CD4-positive, alpha-beta T cell (primary cell): ENCODE measurements at regions not wholly inside any gene's neighbourhood (a gene's known extent, or its start where the extent isn't known, plus 50 kb on each side); places are given as distances from the start of the nearest gene placed in this dataset.

Experiments
- ATAC-seq: fragments of 200-7000 bp; cut with Tn5 transposase; one replicate; pipeline ENCODE4 v1.10.0; 2022; ENCODE audit warnings: mild to moderate bottlenecking; ENCODE audit not compliant: poor library complexity
- CTCF ChIA-PET: fragments of 350-600 bp; sonication (Branson Sonifier 250); formaldehyde crosslinking; loops from one replicate; lab custom pipeline; 2021; ENCODE audit warnings: antibody characterized with exemption, inconsistent platforms; lab: Charles Lee
- POLR2A ChIA-PET: fragments of 350-600 bp; sonication (Branson Sonifier 250); formaldehyde crosslinking; loops from one replicate; lab custom pipeline; 2021; ENCODE audit warnings: antibody characterized with exemption, inconsistent platforms; lab: Charles Lee
- DNase-seq, 14 experiments: peaks; one replicate each; pipeline ENCODE4 v3.0.0-alpha.2; 2013 to 2020; ENCODE audit warnings: mixed read lengths in 2 of 14
- H3K27ac ChIP-seq, 2 donors: one replicate each; pipeline versions ENCODE4 v1.5.1 to v1.7.0; 2013; ENCODE audit warnings: low read length in 2 of 2, low read depth in 1 of 2, mild to moderate bottlenecking in 1 of 2
- H3K27me3 ChIP-seq, 2 experiments: 1 replicate in 1 of 2; 2 replicates in 1 of 2; pipeline versions ENCODE4 v1.6.1 to v1.7.0; 2013; ENCODE audit warnings: low read length in 2 of 2, control low read depth in 1 of 2, mild to moderate bottlenecking in 1 of 2, moderate library complexity in 1 of 2; ENCODE audit not compliant: insufficient read depth in 2 of 2, control insufficient read depth in 1 of 2
- H3K36me3 ChIP-seq: one replicate; pipeline ENCODE4 v1.6.1; 2013; ENCODE audit warnings: low read length, control low read depth; ENCODE audit not compliant: insufficient read depth
- H3K4me1 ChIP-seq: one replicate; pipeline ENCODE4 v1.6.1; 2013; ENCODE audit warnings: low read length, control low read depth; ENCODE audit not compliant: insufficient read depth
- H3K4me3 ChIP-seq: one replicate; pipeline ENCODE4 v1.5.1; 2013; ENCODE audit warnings: mild to moderate bottlenecking, low read length, moderate library complexity
- H3K9me3 ChIP-seq, 2 experiments: 1 replicate in 1 of 2; 2 replicates in 1 of 2; pipeline versions ENCODE4 v1.6.1 to v1.7.0; 2013; ENCODE audit warnings: low read length in 2 of 2, mild to moderate bottlenecking in 2 of 2, control low read depth in 1 of 2, moderate library complexity in 1 of 2; ENCODE audit not compliant: control insufficient read depth in 1 of 2, insufficient read depth in 1 of 2
- H3K27ac Mint-ChIP-seq: one replicate; pipeline ENCODE4 v1.8.0; 2020; ENCODE audit warnings: mixed read lengths
- H3K27me3 Mint-ChIP-seq: one replicate; pipeline ENCODE4 v1.8.0; 2021; ENCODE audit warnings: mixed read lengths
- H3K36me3 Mint-ChIP-seq: one replicate; pipeline ENCODE4 v1.8.0; 2021; ENCODE audit warnings: low read depth, mixed read lengths
- H3K4me1 Mint-ChIP-seq: one replicate; pipeline ENCODE4 v1.8.0; 2021; ENCODE audit warnings: low read depth, mixed read lengths
- H3K4me3 Mint-ChIP-seq: one replicate; pipeline ENCODE4 v1.8.0; 2020; ENCODE audit warnings: mild to moderate bottlenecking, mixed read lengths
- H3K9me3 Mint-ChIP-seq: one replicate; pipeline ENCODE4 v1.8.0; 2020; ENCODE audit warnings: mixed read lengths
- intact Hi-C, 2 experiments: fragments of 100-400 bp; cut with DNase I in 1 of 2; cut with micrococcal nuclease in 1 of 2; formaldehyde crosslinking; loops; one replicate each; pipeline versions ENCODE4 v1.15.1 to v1.9.0; 2023 to 2025; cut with DNase I, micrococcal nuclease
- TF ChIP-seq, protein P1 (sequence below): fragments of 200-600 bp; IDR thresholded peaks from one replicate; pipeline ENCODE4 v1.8.0; 2022; ENCODE audit warnings: antibody characterized with exemption, mild to moderate bottlenecking

DNA sequence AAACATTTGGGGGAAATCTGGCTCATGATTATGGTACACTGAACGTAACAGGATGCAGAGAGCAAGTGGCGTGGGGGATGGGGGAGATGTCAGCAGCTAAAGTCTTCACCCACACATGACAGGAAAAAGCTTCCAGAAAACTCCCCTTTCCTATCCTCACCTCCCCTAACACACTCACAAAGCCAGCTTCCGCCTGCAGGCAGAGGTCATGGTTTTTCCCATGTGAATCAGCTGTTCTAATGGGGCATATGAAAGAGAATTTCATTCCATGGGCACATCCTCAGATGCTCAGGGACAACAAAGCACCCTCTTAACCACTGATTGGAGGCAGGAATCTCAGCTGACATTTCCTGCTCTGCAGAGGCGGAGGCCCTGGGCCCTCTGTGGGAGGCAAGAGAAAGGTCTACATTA is 129.1 kb downstream of the TSN start:
- peaks cover 0 to 5% of the 10 kb centered on the region in 2 experiments for H3K27me3 ChIP-seq
- peaks cover 22% of the 10 kb centered on the region for H3K27me3 Mint-ChIP-seq
- DNase-seq (no peak), ATAC-seq (no peak)
- no peaks in the 10 kb centered on the region for H3K9me3 ChIP-seq
- TF ChIP-seq, protein P1, sequence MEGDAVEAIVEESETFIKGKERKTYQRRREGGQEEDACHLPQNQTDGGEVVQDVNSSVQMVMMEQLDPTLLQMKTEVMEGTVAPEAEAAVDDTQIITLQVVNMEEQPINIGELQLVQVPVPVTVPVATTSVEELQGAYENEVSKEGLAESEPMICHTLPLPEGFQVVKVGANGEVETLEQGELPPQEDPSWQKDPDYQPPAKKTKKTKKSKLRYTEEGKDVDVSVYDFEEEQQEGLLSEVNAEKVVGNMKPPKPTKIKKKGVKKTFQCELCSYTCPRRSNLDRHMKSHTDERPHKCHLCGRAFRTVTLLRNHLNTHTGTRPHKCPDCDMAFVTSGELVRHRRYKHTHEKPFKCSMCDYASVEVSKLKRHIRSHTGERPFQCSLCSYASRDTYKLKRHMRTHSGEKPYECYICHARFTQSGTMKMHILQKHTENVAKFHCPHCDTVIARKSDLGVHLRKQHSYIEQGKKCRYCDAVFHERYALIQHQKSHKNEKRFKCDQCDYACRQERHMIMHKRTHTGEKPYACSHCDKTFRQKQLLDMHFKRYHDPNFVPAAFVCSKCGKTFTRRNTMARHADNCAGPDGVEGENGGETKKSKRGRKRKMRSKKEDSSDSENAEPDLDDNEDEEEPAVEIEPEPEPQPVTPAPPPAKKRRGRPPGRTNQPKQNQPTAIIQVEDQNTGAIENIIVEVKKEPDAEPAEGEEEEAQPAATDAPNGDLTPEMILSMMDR, result no peak
- H3K27ac Mint-ChIP-seq, result no peak overlapping the region
- H3K4me3 ChIP-seq, result no peak overlapping the region
- no peaks in the 10 kb centered on the region for H3K4me1 Mint-ChIP-seq
- no peaks in the 10 kb centered on the region for H3K36me3 ChIP-seq
- H3K36me3 Mint-ChIP-seq, result no peaks in the 10 kb centered on the region
- intact Hi-C loops, result no loop called here
- no peak overlapping the region for H3K4me3 Mint-ChIP-seq
- ChIA-PET POLR2A (no interaction called here), CTCF (no interaction called here)
- no peak overlapping the region for H3K27ac ChIP-seq
- H3K9me3 Mint-ChIP-seq, result no peaks in the 10 kb centered on the region
- no peaks in the 10 kb centered on the region for H3K4me1 ChIP-seq

DNA sequence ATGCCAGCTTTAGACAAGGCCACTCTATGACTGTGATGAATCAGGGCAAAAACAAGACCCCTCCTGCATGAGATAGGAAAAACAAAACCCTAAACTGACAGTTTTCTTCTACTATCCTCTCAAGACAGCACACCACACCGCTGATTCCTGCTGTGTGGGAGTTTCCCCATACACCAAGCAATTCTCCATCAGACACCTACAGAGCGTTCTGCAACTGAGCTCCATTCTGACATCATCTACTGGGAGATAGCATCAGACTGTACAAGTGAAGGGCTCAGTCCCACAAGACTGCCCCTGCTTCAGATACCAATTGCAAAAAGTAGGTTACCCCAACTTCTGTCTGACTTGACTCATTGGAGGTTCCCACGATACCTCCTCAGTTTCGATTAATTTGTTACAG is 130.6 kb downstream of the TSN start:
- no peak overlapping the region for H3K27ac Mint-ChIP-seq
- H3K9me3 ChIP-seq, result no peaks in the 10 kb centered on the region
- ATAC-seq (no peak), DNase-seq (no peak)
- H3K4me3 Mint-ChIP-seq, result no peak overlapping the region
- H3K4me1 Mint-ChIP-seq, result no peaks in the 10 kb centered on the region
- H3K36me3 ChIP-seq, result no peaks in the 10 kb centered on the region
- no peaks in the 10 kb centered on the region for H3K36me3 Mint-ChIP-seq
- H3K27me3 ChIP-seq, result peaks cover 0 to 5% of the 10 kb centered on the region in 2 experiments
- H3K27ac ChIP-seq, result no peak overlapping the region
- CTCF ChIA-PET, result no interaction called here
- peaks cover 17% of the 10 kb centered on the region for H3K27me3 Mint-ChIP-seq
- TF ChIP-seq, protein P1, result no peak
- intact Hi-C loops, result no loop called here
- H3K4me3 ChIP-seq, result no peak overlapping the region
- no peaks in the 10 kb centered on the region for H3K4me1 ChIP-seq
- POLR2A ChIA-PET, result no interaction called here
- no peaks in the 10 kb centered on the region for H3K9me3 Mint-ChIP-seq

DNA sequence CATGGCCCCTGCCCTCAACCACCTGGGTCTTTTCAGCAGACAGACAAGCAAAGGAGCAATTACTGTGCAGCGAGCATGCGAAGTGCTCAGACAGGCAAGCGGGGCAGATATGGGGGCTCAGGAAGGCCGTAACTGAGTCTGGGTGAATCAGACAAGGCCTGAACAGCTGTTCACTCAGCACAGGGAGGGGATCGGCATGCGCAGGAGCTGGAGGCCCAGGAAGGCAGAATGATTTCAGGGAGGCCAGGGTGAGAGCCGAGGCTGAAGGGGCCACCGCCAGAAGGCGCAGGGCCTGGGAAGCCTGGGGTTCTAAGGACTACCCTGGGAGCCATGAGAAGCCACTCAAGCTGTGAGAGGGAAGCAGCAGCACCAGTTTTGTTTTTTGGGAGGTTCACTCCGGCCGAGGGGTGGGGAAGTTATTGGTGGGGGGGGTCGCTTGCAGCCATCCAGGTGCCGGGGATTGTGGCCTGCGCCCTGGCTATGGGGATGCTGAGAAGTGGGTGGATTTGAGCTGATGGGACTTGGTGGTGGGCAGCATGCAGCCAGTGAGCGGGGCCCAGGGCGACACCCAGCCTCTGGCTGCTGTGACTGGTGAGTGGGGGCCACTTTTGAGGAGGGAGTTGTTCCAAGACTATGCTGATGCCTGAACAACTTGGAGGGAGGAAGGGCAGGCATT is 132.2 kb downstream of the TSN start:
- H3K27ac Mint-ChIP-seq, result no peak overlapping the region
- H3K4me1 ChIP-seq, result no peaks in the 10 kb centered on the region
- H3K4me3 Mint-ChIP-seq, result no peak overlapping the region
- TF ChIP-seq, protein P1, result no peak
- ChIA-PET POLR2A (no interaction called here), CTCF (no interaction called here)
- peaks cover 5% of the 10 kb centered on the region for H3K27me3 Mint-ChIP-seq
- H3K4me3 ChIP-seq, result no peak overlapping the region
- H3K9me3 Mint-ChIP-seq, result no peaks in the 10 kb centered on the region
- no peaks in the 10 kb centered on the region for H3K4me1 Mint-ChIP-seq
- H3K9me3 ChIP-seq, result no peaks in the 10 kb centered on the region
- H3K27me3 ChIP-seq, result peaks cover 0 to 2% of the 10 kb centered on the region in 2 experiments
- intact Hi-C loops, result no loop called here
- no peaks in the 10 kb centered on the region for H3K36me3 Mint-ChIP-seq
- no peak for DNase-seq
- ATAC-seq, result no peak
- no peaks in the 10 kb centered on the region for H3K36me3 ChIP-seq
- H3K27ac ChIP-seq, result no peak overlapping the region
